ENCODE measurements at regions not wholly inside any gene's neighbourhood (a gene's known extent, or its start where the extent isn't known, plus 50 kb on each side); places are given as distances from the start of the nearest gene placed in this dataset.

DNA sequence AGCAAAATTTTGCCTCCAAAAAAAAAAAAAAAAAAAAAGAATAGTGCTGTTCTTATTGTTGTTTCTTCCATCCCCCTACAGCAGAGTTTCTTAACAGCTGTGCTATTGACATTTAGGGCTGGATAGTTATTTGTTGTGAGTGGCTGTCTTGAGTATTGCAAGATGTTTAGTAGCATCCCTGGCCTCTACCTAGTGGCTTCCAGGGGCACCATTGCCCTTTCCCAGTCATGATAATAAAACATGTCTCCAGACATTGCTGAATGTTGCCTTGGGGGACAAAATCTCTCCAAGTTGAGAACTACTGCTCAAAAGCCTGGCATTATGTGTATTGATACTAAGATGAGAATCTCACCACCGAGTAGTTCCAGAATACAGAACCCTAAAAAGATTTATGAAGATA lies 108.7 kb downstream of the PALM2AKAP2 start:
- H3K4me3 Mint-ChIP-seq: no peak overlapping the region
- H3K27ac ChIP-seq (ENCODE audit: low read length): no peak overlapping the region
- peaks cover 0 to 19% of the 10 kb centered on the region in 2 experiments for H3K4me1 ChIP-seq (ENCODE audit: control insufficient read depth in 1 of 2, extremely low read depth in 1 of 2, insufficient read depth in 2 of 2, low read length in 2 of 2)
- ChIA-PET POLR2A (no interaction called here), CTCF (no interaction called here)
- no peak for ATAC-seq (replicated peaks in 1 of 4)
- H3K4me1 Mint-ChIP-seq: peaks cover 27 to 49% (median 38%) of the 10 kb centered on the region in 3 donors
- H3K4me3 ChIP-seq (ENCODE audit: control insufficient read depth in 1 of 2, extremely low read depth in 1 of 2, low read length in 1 of 2): no peak overlapping the region
- H3K36me3 ChIP-seq (ENCODE audit: control insufficient read depth in 2 of 2, extremely low read depth in 1 of 2, insufficient read depth in 1 of 2, low read length in 1 of 2): no peaks in the 10 kb centered on the region
- no CpG with 5 or more reads among the region's 1 CpG for WGBS (ENCODE audit: insufficient coverage)
- no peaks in the 10 kb centered on the region for H3K9me3 ChIP-seq
- no peak for DNase-seq
- H3K36me3 Mint-ChIP-seq: no peaks in the 10 kb centered on the region
- H3K9me3 Mint-ChIP-seq: no peaks in the 10 kb centered on the region
- no peak overlapping the region for H3K27ac Mint-ChIP-seq
- no peaks in the 10 kb centered on the region for H3K27me3 Mint-ChIP-seq
- H3K27me3 ChIP-seq (replicated peaks in 1 of 2; ENCODE audit: control insufficient read depth in 2 of 2, extremely low read depth in 1 of 2, insufficient read depth in 2 of 2, low read length in 1 of 2): no peaks in the 10 kb centered on the region

DNA sequence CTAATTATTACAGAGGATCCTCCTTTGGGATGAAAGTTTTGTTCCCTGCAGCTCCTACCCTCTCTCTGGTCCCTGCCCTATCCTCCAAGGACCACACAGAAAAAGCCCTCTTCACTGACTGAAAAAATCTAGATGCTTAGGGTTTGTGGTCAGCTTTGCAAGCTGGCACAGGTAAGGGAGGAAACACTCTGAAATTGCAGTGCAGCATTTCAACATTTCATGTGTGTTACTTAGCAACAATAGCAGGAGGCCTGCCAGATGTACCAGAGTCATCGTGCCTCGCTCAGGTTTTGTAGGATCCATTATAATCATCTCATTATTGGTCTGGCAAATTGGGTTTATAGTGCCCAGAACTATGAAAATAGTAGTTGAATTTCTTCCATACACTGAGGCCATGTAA lies 109.5 kb downstream of the PALM2AKAP2 start:
- no peaks in the 10 kb centered on the region for H3K27me3 ChIP-seq (replicated peaks in 1 of 2; ENCODE audit: control insufficient read depth in 2 of 2, extremely low read depth in 1 of 2, insufficient read depth in 2 of 2, low read length in 1 of 2)
- peaks cover 0 to 19% of the 10 kb centered on the region in 2 experiments for H3K4me1 ChIP-seq (ENCODE audit: control insufficient read depth in 1 of 2, extremely low read depth in 1 of 2, insufficient read depth in 2 of 2, low read length in 2 of 2)
- peak in 1 of 4 experiments; percentile 84 for ATAC-seq (replicated peaks in 1 of 4)
- H3K4me1 Mint-ChIP-seq: peaks cover 27 to 49% (median 38%) of the 10 kb centered on the region in 3 donors
- H3K36me3 Mint-ChIP-seq: no peaks in the 10 kb centered on the region
- H3K9me3 ChIP-seq: no peaks in the 10 kb centered on the region
- CTCF ChIA-PET: no interaction called here
- no CpG with 5 or more reads among the region's 2 CpGs for WGBS (ENCODE audit: insufficient coverage)
- POLR2A ChIA-PET: no interaction called here
- H3K9me3 Mint-ChIP-seq: no peaks in the 10 kb centered on the region
- no peak overlapping the region for H3K27ac Mint-ChIP-seq
- H3K27me3 Mint-ChIP-seq: no peaks in the 10 kb centered on the region
- H3K4me3 Mint-ChIP-seq: no peak overlapping the region
- no peak for DNase-seq
- no peak overlapping the region for H3K27ac ChIP-seq (ENCODE audit: low read length)
- no peak overlapping the region for H3K4me3 ChIP-seq (ENCODE audit: control insufficient read depth in 1 of 2, extremely low read depth in 1 of 2, low read length in 1 of 2)
- H3K36me3 ChIP-seq (ENCODE audit: control insufficient read depth in 2 of 2, extremely low read depth in 1 of 2, insufficient read depth in 1 of 2, low read length in 1 of 2): no peaks in the 10 kb centered on the region

DNA sequence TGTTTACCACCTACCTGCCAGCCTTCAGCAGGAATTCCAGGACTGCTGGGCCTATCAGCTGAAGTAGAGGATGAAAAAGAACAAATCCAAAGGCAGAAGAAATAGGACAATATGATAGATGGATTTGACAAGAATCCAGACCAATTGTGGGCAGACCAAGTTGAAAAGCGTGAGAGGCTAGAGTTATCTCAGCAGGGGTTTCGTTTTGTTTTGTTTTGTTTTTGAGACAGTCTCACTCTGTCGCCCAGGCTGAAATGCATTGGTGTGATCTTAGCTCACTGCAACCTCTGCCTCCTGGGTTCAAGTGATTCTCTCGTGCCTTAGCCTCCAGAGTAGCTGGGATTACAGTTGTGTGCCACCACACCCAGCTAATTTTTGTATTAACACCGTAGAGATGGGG lies 113.2 kb downstream of the PALM2AKAP2 start:
- H3K4me3 Mint-ChIP-seq: no peak overlapping the region
- 68% methylated on average over 5 of the region's 5 CpGs for WGBS (ENCODE audit: insufficient coverage)
- POLR2A ChIA-PET: interaction anchor here in 1 of 2 donors (0.6 kb wide), 1 partner anchor 159 kb away, joined by 3 read pairs; no protein-coding TSS in a partner anchor

DNA sequence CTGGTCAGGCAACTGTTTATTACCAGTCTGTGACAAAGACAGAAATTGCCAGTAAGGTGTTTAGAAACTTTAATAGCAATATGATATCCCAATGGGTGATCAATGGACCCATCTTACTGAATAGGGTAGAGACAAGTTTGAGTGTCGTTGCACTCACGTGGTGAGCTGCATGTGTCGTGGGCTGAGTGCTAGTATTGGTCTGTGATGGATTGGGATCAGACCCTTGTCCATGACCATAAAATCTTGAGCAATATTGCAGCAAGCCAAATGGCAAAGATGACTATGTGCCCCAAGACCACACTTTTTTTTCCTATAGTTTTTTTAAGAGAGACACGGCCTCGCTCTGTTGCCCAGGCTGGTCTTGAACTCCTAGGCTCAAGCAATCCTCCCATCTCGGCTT lies 114.5 kb downstream of the PALM2AKAP2 start:
- Histone ChIP-seq H3K4me1 (ENCODE audit: control insufficient read depth in 1 of 2, extremely low read depth in 1 of 2, insufficient read depth in 2 of 2, low read length in 2 of 2) (peaks cover 0 to 3% of the 10 kb centered on the region in 2 experiments), H3K27ac (ENCODE audit: low read length) (no peak overlapping the region), H3K4me3 (ENCODE audit: control insufficient read depth in 1 of 2, extremely low read depth in 1 of 2, low read length in 1 of 2) (no peak overlapping the region), H3K9me3 (no peaks in the 10 kb centered on the region), H3K36me3 (ENCODE audit: control insufficient read depth in 2 of 2, extremely low read depth in 1 of 2, insufficient read depth in 1 of 2, low read length in 1 of 2) (no peaks in the 10 kb centered on the region), H3K27me3 (replicated peaks in 1 of 2; ENCODE audit: control insufficient read depth in 2 of 2, extremely low read depth in 1 of 2, insufficient read depth in 2 of 2, low read length in 1 of 2) (no peaks in the 10 kb centered on the region)
- no peak for ATAC-seq (replicated peaks in 1 of 4)
- ChIA-PET CTCF (interaction anchor here in 1 of 2 donors (0.7 kb wide), 1 partner anchor 233 kb away, joined by 5 read pairs; no protein-coding TSS in a partner anchor), POLR2A (no interaction called here)
- peaks cover 8 to 18% (median 10%) of the 10 kb centered on the region in 3 donors for H3K4me1 Mint-ChIP-seq
- DNase-seq: no peak
- peaks cover 0 to 6% of the 10 kb centered on the region in 2 donors for H3K27me3 Mint-ChIP-seq
- no peaks in the 10 kb centered on the region for H3K9me3 Mint-ChIP-seq
- H3K36me3 Mint-ChIP-seq: no peaks in the 10 kb centered on the region
- WGBS (ENCODE audit: insufficient coverage): 96% methylated on average over 3 of the region's 6 CpGs
- H3K27ac Mint-ChIP-seq: no peak overlapping the region
- no peak overlapping the region for H3K4me3 Mint-ChIP-seq

More for the DNA sequence above, 113.2 kb downstream of the PALM2AKAP2 start:
- Histone ChIP-seq H3K4me3 (ENCODE audit: control insufficient read depth in 1 of 2, extremely low read depth in 1 of 2, low read length in 1 of 2) (no peak overlapping the region), H3K27ac (ENCODE audit: low read length) (no peak overlapping the region), H3K27me3 (replicated peaks in 1 of 2; ENCODE audit: control insufficient read depth in 2 of 2, extremely low read depth in 1 of 2, insufficient read depth in 2 of 2, low read length in 1 of 2) (no peaks in the 10 kb centered on the region), H3K4me1 (ENCODE audit: control insufficient read depth in 1 of 2, extremely low read depth in 1 of 2, insufficient read depth in 2 of 2, low read length in 2 of 2) (peaks cover 0 to 8% of the 10 kb centered on the region in 2 experiments), H3K36me3 (ENCODE audit: control insufficient read depth in 2 of 2, extremely low read depth in 1 of 2, insufficient read depth in 1 of 2, low read length in 1 of 2) (no peaks in the 10 kb centered on the region), H3K9me3 (no peaks in the 10 kb centered on the region)
- CTCF ChIA-PET: no interaction called here
- Mint-ChIP-seq H3K27ac (no peak overlapping the region), H3K27me3 (no peaks in the 10 kb centered on the region), H3K9me3 (no peaks in the 10 kb centered on the region), H3K4me1 (peaks cover 13 to 27% (median 20%) of the 10 kb centered on the region in 3 donors), H3K36me3 (no peaks in the 10 kb centered on the region)
- no peak for ATAC-seq (replicated peaks in 1 of 4)
- DNase-seq: no peak

DNA sequence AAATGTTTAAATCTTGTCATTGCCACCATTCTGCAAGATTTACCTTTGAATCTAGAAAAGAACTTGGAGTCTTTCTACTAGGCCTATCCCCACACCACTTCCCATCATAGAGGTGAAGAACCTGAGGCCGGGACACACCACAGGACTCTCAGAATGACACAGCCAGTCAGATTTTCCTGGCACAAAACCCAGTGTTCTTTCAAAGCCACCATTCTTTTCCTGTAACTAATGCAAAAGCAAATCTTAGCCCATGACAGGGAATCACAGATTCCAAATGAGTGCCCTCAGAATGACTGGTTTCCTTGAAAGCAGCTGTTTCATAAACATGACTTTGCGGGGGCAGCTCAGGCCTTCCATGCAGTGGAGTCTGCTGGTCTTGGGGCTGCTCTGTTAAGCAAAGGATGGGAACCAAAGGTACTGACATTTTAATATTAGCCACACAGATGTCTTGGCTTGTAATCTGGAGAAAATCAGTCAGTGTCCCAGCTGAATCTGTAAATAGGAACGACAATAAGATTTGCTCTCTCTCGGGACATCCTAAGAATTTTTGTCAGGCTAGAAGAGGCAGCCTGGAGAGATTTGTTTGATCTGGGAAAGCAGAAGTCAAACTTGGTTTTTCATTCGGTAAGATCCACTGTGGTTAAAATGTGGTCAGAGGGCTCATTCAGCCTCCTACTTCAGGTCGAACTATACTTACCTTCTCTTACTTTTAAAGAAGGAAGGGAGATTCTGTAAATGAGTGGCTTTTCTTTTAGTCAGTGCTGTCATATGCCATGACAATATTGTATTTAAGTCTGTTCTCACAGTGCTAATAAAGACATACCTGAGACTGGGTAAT lies 115.1 kb downstream of the PALM2AKAP2 start:
- Histone ChIP-seq H3K4me3 (ENCODE audit: control insufficient read depth in 1 of 2, extremely low read depth in 1 of 2, low read length in 1 of 2) (no peak overlapping the region), H3K9me3 (no peaks in the 10 kb centered on the region), H3K36me3 (ENCODE audit: control insufficient read depth in 2 of 2, extremely low read depth in 1 of 2, insufficient read depth in 1 of 2, low read length in 1 of 2) (no peaks in the 10 kb centered on the region), H3K27me3 (replicated peaks in 1 of 2; ENCODE audit: control insufficient read depth in 2 of 2, extremely low read depth in 1 of 2, insufficient read depth in 2 of 2, low read length in 1 of 2) (no peaks in the 10 kb centered on the region), H3K27ac (ENCODE audit: low read length) (no peak overlapping the region), H3K4me1 (ENCODE audit: control insufficient read depth in 1 of 2, extremely low read depth in 1 of 2, insufficient read depth in 2 of 2, low read length in 2 of 2) (no peaks in the 10 kb centered on the region)
- H3K4me3 Mint-ChIP-seq: no peak overlapping the region
- H3K36me3 Mint-ChIP-seq: no peaks in the 10 kb centered on the region
- H3K27ac Mint-ChIP-seq: no peak overlapping the region
- 53% methylated on average over 3 of the region's 6 CpGs for WGBS (ENCODE audit: insufficient coverage)
- H3K4me1 Mint-ChIP-seq: peaks cover 4 to 11% (median 6%) of the 10 kb centered on the region in 3 donors
- DNase-seq: no peak
- ChIA-PET CTCF (no interaction called here), POLR2A (no interaction called here)
- ATAC-seq (replicated peaks in 1 of 4): no peak
- no peaks in the 10 kb centered on the region for H3K9me3 Mint-ChIP-seq
- peaks cover 0 to 6% of the 10 kb centered on the region in 2 donors for H3K27me3 Mint-ChIP-seq

DNA sequence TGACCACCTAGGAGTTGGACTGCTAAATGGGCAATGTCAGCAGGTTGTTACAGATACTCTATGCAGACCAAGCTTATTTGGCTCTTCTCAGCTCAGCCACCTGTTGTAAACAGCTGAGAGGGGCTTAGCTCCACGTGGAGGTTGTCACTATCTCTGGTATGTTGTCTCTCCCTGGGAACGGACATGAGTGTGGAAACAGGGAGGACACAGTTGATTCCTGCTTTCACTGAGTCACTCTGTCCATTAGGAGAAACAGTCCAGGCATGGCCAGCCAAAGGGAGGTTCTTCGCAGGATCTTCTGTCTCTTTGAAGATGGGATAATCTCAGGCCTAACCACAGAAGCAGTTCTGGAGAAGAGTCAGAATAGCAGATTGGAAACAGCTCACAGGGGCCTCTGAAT lies 121.2 kb downstream of the PALM2AKAP2 start:
- no peaks in the 10 kb centered on the region for H3K27me3 ChIP-seq (replicated peaks in 1 of 2; ENCODE audit: control insufficient read depth in 2 of 2, extremely low read depth in 1 of 2, insufficient read depth in 2 of 2, low read length in 1 of 2)
- 93% methylated on average over 3 of the region's 3 CpGs for WGBS (ENCODE audit: insufficient coverage)
- no peaks in the 10 kb centered on the region for H3K9me3 Mint-ChIP-seq
- no peaks in the 10 kb centered on the region for H3K4me1 ChIP-seq (ENCODE audit: control insufficient read depth in 1 of 2, extremely low read depth in 1 of 2, insufficient read depth in 2 of 2, low read length in 2 of 2)
- H3K4me3 Mint-ChIP-seq: no peak overlapping the region
- no peak overlapping the region for H3K27ac ChIP-seq (ENCODE audit: low read length)
- no peaks in the 10 kb centered on the region for H3K9me3 ChIP-seq
- no peak overlapping the region for H3K27ac Mint-ChIP-seq
- H3K36me3 ChIP-seq (ENCODE audit: control insufficient read depth in 2 of 2, extremely low read depth in 1 of 2, insufficient read depth in 1 of 2, low read length in 1 of 2): no peaks in the 10 kb centered on the region
- peaks cover 0 to 6% of the 10 kb centered on the region in 2 donors for H3K27me3 Mint-ChIP-seq
- no peak overlapping the region for H3K4me3 ChIP-seq (ENCODE audit: control insufficient read depth in 1 of 2, extremely low read depth in 1 of 2, low read length in 1 of 2)
- CTCF ChIA-PET: interaction anchor here in 1 of 2 donors (0.9 kb wide), 1 partner anchor 247 kb away, joined by 3 read pairs; no protein-coding TSS in a partner anchor
- ATAC-seq (replicated peaks in 1 of 4) (no peak), DNase-seq (no peak)
- POLR2A ChIA-PET: no interaction called here
- no peaks in the 10 kb centered on the region for H3K36me3 Mint-ChIP-seq
- H3K4me1 Mint-ChIP-seq: no peaks in the 10 kb centered on the region
